ENCODE measurements at regions not wholly inside any gene's neighbourhood (a gene's known extent, or its start where the extent isn't known, plus 50 kb on each side); places are given as distances from the start of the nearest gene placed in this dataset.

- H3K4me2 ChIP-seq (ENCODE audit: low read depth, low read length), result no peak overlapping the region
- dilution Hi-C loops (cut with HindIII; ENCODE audit: low sequenced_read_pairs, unreplicated experiment) (no loop called here), in situ Hi-C loops (cut with MboI; ENCODE audit: low sequenced_read_pairs) (no loop called here), intact Hi-C loops (cut with micrococcal nuclease) (no loop called here)
- H2AFZ ChIP-seq (replicated peaks; ENCODE audit: low read length, poor library complexity), result no peak overlapping the region
- no peak overlapping the region for H3K9ac ChIP-seq (ENCODE audit: low read depth, low read length)
- no peak overlapping the region for H3K56ac ChIP-seq (ENCODE audit: extremely low read depth, insufficient read depth, low read length)
- ATAC-seq (ENCODE audit: low read depth) (no peak), DNase-seq (no peak)
- H2AK9ac ChIP-seq (replicated peaks; ENCODE audit: low read depth, low read length, poor library complexity), result no peak overlapping the region
- H3K23ac ChIP-seq (ENCODE audit: low read depth, low read length), result no peak overlapping the region
- H4K20me1 ChIP-seq (ENCODE audit: insufficient read depth, low read length), result no peaks in the 10 kb centered on the region
- ChIA-PET CTCF (no interaction called here), POLR2A (ENCODE audit: unreplicated experiment) (no interaction called here)
- no peak overlapping the region for H3K4ac ChIP-seq (ENCODE audit: low read depth, low read length)
- TF ChIP-seq RFX5 (IDR thresholded peaks at IDR 0.05; ENCODE audit: low read depth, low read length), result no peak
- TF ChIP-seq RCOR1 (IDR thresholded peaks at IDR 0.05; ENCODE audit: insufficient replicate concordance, low read length), result no peak
- TF ChIP-seq MAZ (IDR thresholded peaks at IDR 0.05; ENCODE audit: borderline replicate concordance, low read depth, low read length), result no peak
- TF ChIP-seq NFE2L2 (IDR thresholded peaks at IDR 0.05; ENCODE audit: low read depth, low read length), result no peak
- TF ChIP-seq BHLHE40 (IDR thresholded peaks at IDR 0.05; ENCODE audit: low read depth, low read length), result no peak
- no peak for TF ChIP-seq ELK1 (IDR thresholded peaks at IDR 0.05; ENCODE audit: borderline replicate concordance, low read depth, low read length)
- no peak for TF ChIP-seq MXI1 (IDR thresholded peaks at IDR 0.05; ENCODE audit: borderline replicate concordance, low read depth, low read length)
- no peak for TF ChIP-seq CHD1 (IDR thresholded peaks at IDR 0.05; ENCODE audit: low read depth, low read length)
- no peak for TF ChIP-seq SMC3 (IDR thresholded peaks at IDR 0.05; ENCODE audit: low read depth, low read length)
- TF ChIP-seq MAFK (IDR thresholded peaks at IDR 0.05; ENCODE audit: low read depth, low read length), result no peak
- BruUV-seq (replicated peaks), result no TSS peak
- H3K14ac ChIP-seq (replicated peaks; ENCODE audit: low read depth, low read length), result no peak overlapping the region
- WGBS, 2 experiments (ENCODE audit: extremely low coverage in 2 of 2, insufficient read length in 1 of 2), result no CpG with 5 or more reads among the region's 4 CpGs
- no peaks in the 10 kb centered on the region for H3K36me3 ChIP-seq (ENCODE audit: control insufficient read depth, insufficient read depth, low read length)
- H3K9me3 ChIP-seq (ENCODE audit: control insufficient read depth, insufficient read depth, low read length), result no peaks in the 10 kb centered on the region
- no peaks in the 10 kb centered on the region for H3K79me1 ChIP-seq (ENCODE audit: low read depth in 1 of 2, low read length in 2 of 2)
- no peak overlapping the region for H4K8ac ChIP-seq (ENCODE audit: low read depth in 2 of 2, low read length in 2 of 2)
- H2BK15ac ChIP-seq (ENCODE audit: low read depth, low read length), result no peak overlapping the region
- no peak overlapping the region for H3K27ac ChIP-seq (ENCODE audit: insufficient read depth, low read length)
- H2AK5ac ChIP-seq (ENCODE audit: low read depth, low read length), result no peak overlapping the region
- H3K18ac ChIP-seq (ENCODE audit: low read depth, low read length), result no peak overlapping the region
- H3K9me1 ChIP-seq (ENCODE audit: insufficient read depth, low read length), result no peaks in the 10 kb centered on the region
- H2BK5ac ChIP-seq (ENCODE audit: low read depth, low read length, poor library complexity, severe bottlenecking), result no peak overlapping the region
- H4K91ac ChIP-seq (ENCODE audit: insufficient read depth, low read depth, low read length), result no peak overlapping the region
- no peak overlapping the region for H3K4me3 ChIP-seq (ENCODE audit: insufficient read depth, low read depth, low read length)
- H4K5ac ChIP-seq (ENCODE audit: low read depth, low read length), result no peak overlapping the region
- no peak overlapping the region for H2BK120ac ChIP-seq (ENCODE audit: low read depth, low read length)
- no peaks in the 10 kb centered on the region for H3K27me3 ChIP-seq (ENCODE audit: control insufficient read depth, insufficient read depth, low read length)
- H3K4me1 ChIP-seq (ENCODE audit: control insufficient read depth, insufficient read depth, low read length), result no peaks in the 10 kb centered on the region
- no peak overlapping the region for H2BK20ac ChIP-seq (ENCODE audit: low read depth, low read length)
These were observed 97.9 kb downstream of the ZNF92 start for GRCh38 chr7:65471587-65471986.

Measured in IMR-90 (cell line).